ENCODE measurements at regions not wholly inside any gene's neighbourhood (a gene's known extent, or its start where the extent isn't known, plus 50 kb on each side); places are given as distances from the start of the nearest gene placed in this dataset.
A peak's percentile ranks its signal among the peaks of the same experiment; 100 is the strongest.
"Not testable (repeated sequence)": the region's sequence is repeated elsewhere in the genome, so short reads cannot be mapped to it uniquely, and the experiment has no call there.

- no peak overlapping the region for H3K4me2 ChIP-seq (ENCODE audit: insufficient read depth, low read length)
- ATAC-seq (ENCODE audit: insufficient read depth, low read depth) (no peak), DNase-seq (no peak)
- H3K9me3 ChIP-seq (ENCODE audit: insufficient read depth, low read length, severe bottlenecking): no peaks in the 10 kb centered on the region
- H4K20me1 ChIP-seq (ENCODE audit: insufficient read depth, low read length): no peaks in the 10 kb centered on the region; the same call in 1 of the 2 replicates
- no peaks in the 10 kb centered on the region for H3K79me2 ChIP-seq (ENCODE audit: insufficient read depth, low read length)
- H3K27me3 ChIP-seq (ENCODE audit: insufficient read depth, low read length, poor library complexity): peaks cover 56% of the 10 kb centered on the region
- TF ChIP-seq EZH2 (IDR thresholded peaks at IDR 0.05; ENCODE audit: borderline replicate concordance, low read depth, low read length, severe bottlenecking) (no peak), CTCF (IDR thresholded peaks at IDR 0.05; ENCODE audit: borderline replicate concordance, extremely low read depth, low read length, poor library complexity, severe bottlenecking) (no peak)
- no peak overlapping the region for H3K9ac ChIP-seq (ENCODE audit: low read depth, low read length)
- H2AFZ ChIP-seq (ENCODE audit: low read depth, low read length): no peak overlapping the region
- H3K27ac ChIP-seq (ENCODE audit: low read length): no peak overlapping the region
- no peaks in the 10 kb centered on the region for H3K36me3 ChIP-seq (ENCODE audit: insufficient read depth, low read length)
- no peak overlapping the region for H3K4me3 ChIP-seq (ENCODE audit: low read depth in 1 of 2, low read length in 2 of 2)
- H3K4me1 ChIP-seq (ENCODE audit: insufficient read depth, low read length): no peaks in the 10 kb centered on the region
Measured at GRCh38 chr11:45409587-45409986, 123.4 kb upstream of the SYT13 start.

GRCh38 chr11:45407226-45407625 is 121.1 kb upstream of the SYT13 start:
- Histone ChIP-seq H2AFZ (ENCODE audit: low read depth, low read length) (no peak overlapping the region), H3K36me3 (ENCODE audit: insufficient read depth, low read length) (no peaks in the 10 kb centered on the region), H4K20me1 (ENCODE audit: insufficient read depth, low read length) (no peaks in the 10 kb centered on the region; the same call in 1 of the 2 replicates), H3K79me2 (ENCODE audit: insufficient read depth, low read length) (no peaks in the 10 kb centered on the region), H3K4me2 (ENCODE audit: insufficient read depth, low read length) (no peak overlapping the region), H3K4me1 (ENCODE audit: insufficient read depth, low read length) (no peaks in the 10 kb centered on the region), H3K4me3 (ENCODE audit: low read depth in 1 of 2, low read length in 2 of 2) (no peak overlapping the region), H3K27me3 (ENCODE audit: insufficient read depth, low read length, poor library complexity) (peaks cover 37% of the 10 kb centered on the region), H3K9ac (ENCODE audit: low read depth, low read length) (no peak overlapping the region), H3K27ac (ENCODE audit: low read length) (no peak overlapping the region), H3K9me3 (ENCODE audit: insufficient read depth, low read length, severe bottlenecking) (no peaks in the 10 kb centered on the region)
- DNase-seq (no peak), ATAC-seq (ENCODE audit: insufficient read depth, low read depth) (no peak)
- TF ChIP-seq CTCF (IDR thresholded peaks at IDR 0.05; ENCODE audit: borderline replicate concordance, extremely low read depth, low read length, poor library complexity, severe bottlenecking) (no peak), EZH2 (IDR thresholded peaks at IDR 0.05; ENCODE audit: borderline replicate concordance, low read depth, low read length, severe bottlenecking) (no peak)

- no peak overlapping the region for H2AFZ ChIP-seq (ENCODE audit: low read depth, low read length)
- no peaks in the 10 kb centered on the region for H3K9me3 ChIP-seq (ENCODE audit: insufficient read depth, low read length, severe bottlenecking)
- peaks cover 27% of the 10 kb centered on the region for H3K27me3 ChIP-seq (ENCODE audit: insufficient read depth, low read length, poor library complexity)
- peak; percentile 47 for TF ChIP-seq CTCF (IDR thresholded peaks at IDR 0.05; ENCODE audit: borderline replicate concordance, extremely low read depth, low read length, poor library complexity, severe bottlenecking)
- no peak for TF ChIP-seq EZH2 (IDR thresholded peaks at IDR 0.05; ENCODE audit: borderline replicate concordance, low read depth, low read length, severe bottlenecking)
- H3K36me3 ChIP-seq (ENCODE audit: insufficient read depth, low read length): no peaks in the 10 kb centered on the region
- H4K20me1 ChIP-seq (ENCODE audit: insufficient read depth, low read length): no peaks in the 10 kb centered on the region; the same call in 1 of the 2 replicates
- no peaks in the 10 kb centered on the region for H3K4me1 ChIP-seq (ENCODE audit: insufficient read depth, low read length)
- no peak overlapping the region for H3K4me3 ChIP-seq (ENCODE audit: low read depth in 1 of 2, low read length in 2 of 2)
- ATAC-seq (ENCODE audit: insufficient read depth, low read depth) (no peak), DNase-seq (no peak)
- no peak overlapping the region for H3K9ac ChIP-seq (ENCODE audit: low read depth, low read length)
- no peak overlapping the region for H3K27ac ChIP-seq (ENCODE audit: low read length)
- H3K4me2 ChIP-seq (ENCODE audit: insufficient read depth, low read length): no peak overlapping the region
- H3K79me2 ChIP-seq (ENCODE audit: insufficient read depth, low read length): no peaks in the 10 kb centered on the region
Measured at GRCh38 chr11:45405916-45406670, 120.0 kb upstream of the SYT13 start.

GRCh38 chr11:45403521-45403920 is 117.4 kb upstream of the SYT13 start:
- ATAC-seq (ENCODE audit: insufficient read depth, low read depth); H3K36me3 ChIP-seq (ENCODE audit: insufficient read depth, low read length); H3K9me3 ChIP-seq (ENCODE audit: insufficient read depth, low read length, severe bottlenecking); H3K9ac ChIP-seq (ENCODE audit: low read depth, low read length); H3K27ac ChIP-seq (ENCODE audit: low read length); H2AFZ ChIP-seq (ENCODE audit: low read depth, low read length); H3K4me2 ChIP-seq (ENCODE audit: insufficient read depth, low read length); H3K4me3 ChIP-seq (ENCODE audit: low read depth in 1 of 2, low read length in 2 of 2); DNase-seq; H4K20me1 ChIP-seq (ENCODE audit: insufficient read depth, low read length); H3K4me1 ChIP-seq (ENCODE audit: insufficient read depth, low read length); H3K79me2 ChIP-seq (ENCODE audit: insufficient read depth, low read length): not testable (repeated sequence)
- H3K27me3 ChIP-seq (ENCODE audit: insufficient read depth, low read length, poor library complexity): peaks cover 17% of the 10 kb centered on the region

Measured in DND-41 (cell line).